ENCODE measurements at regions not wholly inside any gene's neighbourhood (a gene's known extent, or its start where the extent isn't known, plus 50 kb on each side); places are given as distances from the start of the nearest gene placed in this dataset.
A peak's percentile ranks its signal among the peaks of the same experiment; 100 is the strongest.

GRCh38 chr3:104909198-104909597, 457.5 kb upstream of the ALCAM start:
- no peaks in the 10 kb centered on the region for H3K9me3 ChIP-seq
- no peak overlapping the region for H3K4me3 ChIP-seq
- peaks cover 0 to 3% of the 10 kb centered on the region in 2 donors for H3K4me1 ChIP-seq
- DNase-seq (ENCODE audit: low spot score in 2 of 2) = no peak
- no peak for TF ChIP-seq CTCF (IDR thresholded peaks at IDR 0.05)
- intact Hi-C loops (cut with DNase I) = no loop called here
- H3K27ac ChIP-seq = peak overlapping the region; percentile 2 to 35
- H3K27me3 ChIP-seq = no peaks in the 10 kb centered on the region
- no peaks in the 10 kb centered on the region for H3K36me3 ChIP-seq

- H3K27me3 ChIP-seq = no peaks in the 10 kb centered on the region
- intact Hi-C loops (cut with DNase I) = no loop called here
- no peaks in the 10 kb centered on the region for H3K36me3 ChIP-seq
- TF ChIP-seq CTCF (IDR thresholded peaks at IDR 0.05) = no peak
- no peaks in the 10 kb centered on the region for H3K9me3 ChIP-seq
- DNase-seq (ENCODE audit: low spot score in 2 of 2) = no peak
- H3K4me1 ChIP-seq = peaks cover 0 to 3% of the 10 kb centered on the region in 2 donors
- H3K4me3 ChIP-seq = no peak overlapping the region
- H3K27ac ChIP-seq = peak overlapping the region in 1 of 2 donors; percentile 35
Measured at GRCh38 chr3:104909721-104910120, 457.0 kb upstream of the ALCAM start.

GRCh38 chr3:104911376-104911775, 455.3 kb upstream of the ALCAM start:
- H3K9me3 ChIP-seq = no peaks in the 10 kb centered on the region

GRCh38 chr3:104916971-104917370, 449.7 kb upstream of the ALCAM start:
- Histone ChIP-seq H3K4me1 (no peaks in the 10 kb centered on the region), H3K4me3 (no peak overlapping the region), H3K9me3 (no peaks in the 10 kb centered on the region), H3K27me3 (no peaks in the 10 kb centered on the region), H3K36me3 (no peaks in the 10 kb centered on the region), H3K27ac (no peak overlapping the region)
- no peak for DNase-seq (ENCODE audit: low spot score in 2 of 2)
- no peak for TF ChIP-seq CTCF (IDR thresholded peaks at IDR 0.05)
- intact Hi-C loops (cut with DNase I) = no loop called here

More at GRCh38 chr3:104911376-104911775, 455.3 kb upstream of the ALCAM start:
- DNase-seq (ENCODE audit: low spot score in 2 of 2) = no peak
- Histone ChIP-seq H3K4me1 (peaks cover 0 to 3% of the 10 kb centered on the region in 2 donors), H3K4me3 (no peak overlapping the region), H3K27me3 (no peaks in the 10 kb centered on the region), H3K36me3 (no peaks in the 10 kb centered on the region), H3K27ac (no peak overlapping the region)
- no peak for TF ChIP-seq CTCF (IDR thresholded peaks at IDR 0.05)
- intact Hi-C loops (cut with DNase I) = no loop called here

GRCh38 chr3:104920512-104920911, 446.2 kb upstream of the ALCAM start:
- no peak overlapping the region for H3K4me3 ChIP-seq
- H3K9me3 ChIP-seq = no peaks in the 10 kb centered on the region
- no peaks in the 10 kb centered on the region for H3K4me1 ChIP-seq
- H3K27me3 ChIP-seq = no peaks in the 10 kb centered on the region
- H3K27ac ChIP-seq = no peak overlapping the region
- intact Hi-C loops (cut with DNase I) = no loop called here
- no peak for DNase-seq (ENCODE audit: low spot score in 2 of 2)
- no peaks in the 10 kb centered on the region for H3K36me3 ChIP-seq
- TF ChIP-seq CTCF (IDR thresholded peaks at IDR 0.05) = no peak

GRCh38 chr3:104933972-104934371, 432.7 kb upstream of the ALCAM start:
- Histone ChIP-seq H3K27me3 (no peaks in the 10 kb centered on the region), H3K4me3 (no peak overlapping the region), H3K4me1 (no peaks in the 10 kb centered on the region), H3K27ac (no peak overlapping the region), H3K36me3 (no peaks in the 10 kb centered on the region), H3K9me3 (no peaks in the 10 kb centered on the region)
- TF ChIP-seq CTCF (IDR thresholded peaks at IDR 0.05) = no peak
- no peak for DNase-seq (ENCODE audit: low spot score in 2 of 2)
- intact Hi-C loops (cut with DNase I) = no loop called here

All from ascending aorta (tissue), 2 donors.